GM23338 (cell line): ENCODE measurements at regions not wholly inside any gene's neighbourhood (a gene's known extent, or its start where the extent isn't known, plus 50 kb on each side); places are given as distances from the start of the nearest gene placed in this dataset.

ENCODE experiments used
- CREB1 ChIP-seq: fragments of 250-450 bp; sonication (Bioruptor Pico); IDR thresholded peaks from 2 replicates; pipeline ENCODE4 v1.5.0; 2020; ENCODE audit warnings: low read depth, mild to moderate bottlenecking, moderate library complexity
- EZH2 ChIP-seq: fragments of 200-600 bp; sonication (generic); IDR thresholded peaks from one replicate; pipeline ENCODE4 v1.8.0; 2017; ENCODE audit warnings: antibody characterized with exemption, mild to moderate bottlenecking, low read depth; ENCODE audit not compliant: unreplicated experiment
- JUNB ChIP-seq: IDR thresholded peaks from one replicate; pipeline ENCODE4 v1.6.1; 2016; ENCODE audit warnings: antibody characterized with exemption; ENCODE audit not compliant: unreplicated experiment
- REST ChIP-seq: IDR thresholded peaks from one replicate; pipeline ENCODE4 v1.6.1; 2018; ENCODE audit warnings: antibody characterized with exemption; ENCODE audit not compliant: unreplicated experiment
- STAT1 ChIP-seq: IDR thresholded peaks from one replicate; pipeline ENCODE4 v1.6.1; 2016; ENCODE audit warnings: antibody characterized with exemption; ENCODE audit not compliant: unreplicated experiment
- ZNF462 ChIP-seq: fragments of 250-450 bp; sonication (Bioruptor Pico); IDR thresholded peaks from 2 replicates; pipeline ENCODE4 v1.5.0; 2020; ENCODE audit warnings: mild to moderate bottlenecking, moderate library complexity

GRCh38 chr20:47956268-47956995, 171.2 kb upstream of the SULF2 start (continued):
- TF ChIP-seq ZNF462, result no peak
- TF ChIP-seq STAT1, result no peak
- TF ChIP-seq JUNB, result no peak
- no peak for TF ChIP-seq EZH2
- no peak for TF ChIP-seq CREB1 (CRISPR knock-in tag)
- no peak for TF ChIP-seq REST
